WTC11 (cell line): ENCODE measurements at regions not wholly inside any gene's neighbourhood (a gene's known extent, or its start where the extent isn't known, plus 50 kb on each side); places are given as distances from the start of the nearest gene placed in this dataset.

Source experiments
- ATAC-seq: fragments of 200-7000 bp; cut with Tn5 transposase; 2 replicates; pipeline ENCODE4 v1.10.0; 2021; ENCODE audit warnings: mild to moderate bottlenecking, moderate library complexity
- CTCF ChIA-PET: fragments of 300-600 bp; sonication (Branson Sonifier 250); formaldehyde crosslinking; loops from one replicate; lab custom pipeline; 2021; ENCODE audit warnings: antibody characterized with exemption; lab: Charles Lee
- POLR2A ChIA-PET: fragments of 350-600 bp; sonication (Branson Sonifier 250); formaldehyde crosslinking; loops from one replicate; lab custom pipeline; 2021; ENCODE audit warnings: antibody characterized with exemption; lab: Charles Lee
- DNase-seq: peaks from one replicate; pipeline ENCODE4 v3.0.0; 2021; ENCODE audit warnings: low spot score
- H3K27ac Mint-ChIP-seq: 2 replicates; pipeline ENCODE4 v1.8.0; 2021; ENCODE audit warnings: mixed read lengths
- H3K27me3 Mint-ChIP-seq: 2 replicates; pipeline ENCODE4 v1.8.0; 2021; ENCODE audit warnings: low read depth, mild to moderate bottlenecking, moderate library complexity, mixed read lengths
- H3K36me3 Mint-ChIP-seq: 2 replicates; pipeline ENCODE4 v1.8.0; 2021; ENCODE audit warnings: mixed read lengths
- H3K4me1 Mint-ChIP-seq: 2 replicates; pipeline ENCODE4 v1.8.0; 2022; ENCODE audit warnings: mixed read lengths
- H3K4me3 Mint-ChIP-seq: 2 replicates; pipeline ENCODE4 v1.8.0; 2021; ENCODE audit warnings: mild to moderate bottlenecking, moderate library complexity, mixed read lengths
- H3K9me3 Mint-ChIP-seq: 2 replicates; pipeline ENCODE4 v1.8.0; 2021; ENCODE audit warnings: mixed read lengths
- ATF1 ChIP-seq: sonication (generic); formaldehyde crosslinking; IDR thresholded peaks from 2 replicates; pipeline ENCODE4 v1.8.1; 2023; ENCODE audit warnings: mild to moderate bottlenecking, moderate library complexity, missing genetic modification reagents
- FOXJ3 ChIP-seq: sonication (generic); formaldehyde crosslinking; IDR thresholded peaks from 2 replicates; pipeline ENCODE4 v1.9.0; 2021; ENCODE audit warnings: missing genetic modification reagents, mild to moderate bottlenecking, borderline replicate concordance
- HMGA2 ChIP-seq: fragments of 250-450 bp; sonication (Bioruptor Pico); IDR thresholded peaks from 2 replicates; pipeline ENCODE4 v1.4.0; 2021; ENCODE audit warnings: mild to moderate bottlenecking, moderate library complexity
- IRF2 ChIP-seq: sonication (generic); formaldehyde crosslinking; IDR thresholded peaks from 2 replicates; pipeline ENCODE4 v1.8.0; 2022; ENCODE audit warnings: low read depth, missing genetic modification reagents, borderline replicate concordance
- KAT7 ChIP-seq: sonication (generic); formaldehyde crosslinking; IDR thresholded peaks from 2 replicates; pipeline ENCODE4 v1.8.1; 2023; ENCODE audit warnings: missing genetic modification reagents, mild to moderate bottlenecking, borderline replicate concordance
- MXD4 ChIP-seq: fragments of 250-450 bp; sonication (Bioruptor Pico); IDR thresholded peaks from 2 replicates; pipeline ENCODE4 v1.8.0; 2021; ENCODE audit warnings: mild to moderate bottlenecking, moderate library complexity, borderline replicate concordance
- NFATC4 ChIP-seq: fragments of 250-450 bp; sonication (Bioruptor Pico); IDR thresholded peaks from 2 replicates; pipeline ENCODE4 v1.9.0; 2021; ENCODE audit warnings: mild to moderate bottlenecking
- NR1H2 ChIP-seq: sonication (generic); formaldehyde crosslinking; IDR thresholded peaks from 2 replicates; pipeline ENCODE4 v1.9.0; 2021; ENCODE audit warnings: mild to moderate bottlenecking, moderate library complexity, missing genetic modification reagents
- SMAD3 ChIP-seq: sonication (generic); formaldehyde crosslinking; IDR thresholded peaks from 2 replicates; pipeline ENCODE4 v1.8.0; 2022; ENCODE audit warnings: missing genetic modification reagents, mild to moderate bottlenecking, borderline replicate concordance
- SMAD4 ChIP-seq: sonication (generic); formaldehyde crosslinking; IDR thresholded peaks from 2 replicates; pipeline ENCODE4 v1.8.0; 2022; ENCODE audit warnings: mild to moderate bottlenecking, missing genetic modification reagents
- TEAD4 ChIP-seq: sonication (generic); formaldehyde crosslinking; IDR thresholded peaks from 2 replicates; pipeline ENCODE4 v1.8.0; 2022; ENCODE audit warnings: mild to moderate bottlenecking, missing genetic modification reagents
- ZNF317 ChIP-seq: sonication (generic); formaldehyde crosslinking; IDR thresholded peaks from 2 replicates; pipeline ENCODE4 v1.8.1; 2023; ENCODE audit warnings: low read depth, mild to moderate bottlenecking, moderate library complexity, missing genetic modification reagents, borderline replicate concordance
- ZNF396 ChIP-seq: fragments of 250-450 bp; sonication (Bioruptor Pico); IDR thresholded peaks from 2 replicates; pipeline ENCODE4 v1.8.0; 2021; ENCODE audit warnings: mild to moderate bottlenecking, moderate library complexity, borderline replicate concordance
- TF ChIP-seq, protein P1 (sequence below): sonication (generic); formaldehyde crosslinking; IDR thresholded peaks from 2 replicates; pipeline ENCODE4 v1.8.0; 2023; ENCODE audit warnings: missing genetic modification reagents, mild to moderate bottlenecking, borderline replicate concordance
- TF ChIP-seq, protein P2 (sequence below): fragments of 250-450 bp; sonication (Bioruptor Pico); IDR thresholded peaks from 2 replicates; pipeline ENCODE4 v1.9.0; 2021; ENCODE audit warnings: mild to moderate bottlenecking
- TF ChIP-seq, protein P3 (sequence below): sonication (generic); formaldehyde crosslinking; conservative IDR thresholded peaks from 2 replicates; pipeline ENCODE4 v1.8.1; 2022; ENCODE audit warnings: mild to moderate bottlenecking, missing genetic modification reagents
- TF ChIP-seq, protein P4 (sequence below): sonication (generic); formaldehyde crosslinking; IDR thresholded peaks from 2 replicates; pipeline ENCODE4 v1.8.1; 2023; ENCODE audit warnings: mild to moderate bottlenecking, missing genetic modification reagents
- TF ChIP-seq, protein P5 (sequence below): fragments of 250-450 bp; sonication (Bioruptor Pico); IDR thresholded peaks from 2 replicates; pipeline ENCODE4 v1.9.0; 2021; ENCODE audit warnings: moderate library complexity, mild to moderate bottlenecking, inconsistent platforms, borderline replicate concordance
- TF ChIP-seq, protein P6 (sequence below): fragments of 250-450 bp; sonication (Bioruptor Pico); IDR thresholded peaks from 2 replicates; pipeline ENCODE4 v1.9.0; 2021; ENCODE audit warnings: mild to moderate bottlenecking, borderline replicate concordance

DNA sequence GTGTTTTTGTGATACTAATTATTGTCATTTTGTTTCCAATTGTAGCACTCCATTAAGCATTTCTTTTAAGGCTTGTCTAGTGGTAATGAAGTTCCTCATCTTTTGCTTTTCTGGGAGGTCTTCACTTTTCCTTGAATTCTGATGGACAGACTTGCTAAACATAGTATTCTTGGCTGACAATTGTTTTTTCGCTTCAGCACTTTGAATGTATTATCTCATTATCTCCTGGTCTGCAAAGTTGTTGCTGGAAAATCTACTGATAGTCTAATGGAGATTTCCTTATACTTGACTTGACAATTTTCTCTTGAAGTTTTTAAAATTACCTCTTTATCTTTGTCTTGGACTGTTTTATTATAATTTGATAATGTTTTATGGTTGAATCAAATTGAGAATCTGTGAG, 147.5 kb downstream of the FAM174A start:
- no peaks in the 10 kb centered on the region for H3K4me1 Mint-ChIP-seq
- peaks cover 30% of the 10 kb centered on the region for H3K9me3 Mint-ChIP-seq
- no peak overlapping the region for H3K27ac Mint-ChIP-seq
- no peak overlapping the region for H3K4me3 Mint-ChIP-seq
- CTCF ChIA-PET: interaction anchor here (0.9 kb wide), 1 partner anchor 15 kb away, joined by 3 read pairs; no protein-coding TSS in a partner anchor
- ATAC-seq: no peak
- TF ChIP-seq IRF2 (CRISPR knock-in tag): no peak
- no peak for TF ChIP-seq KAT7 (CRISPR knock-in tag)
- TF ChIP-seq NFATC4 (CRISPR knock-in tag): no peak
- TF ChIP-seq, protein P1, sequence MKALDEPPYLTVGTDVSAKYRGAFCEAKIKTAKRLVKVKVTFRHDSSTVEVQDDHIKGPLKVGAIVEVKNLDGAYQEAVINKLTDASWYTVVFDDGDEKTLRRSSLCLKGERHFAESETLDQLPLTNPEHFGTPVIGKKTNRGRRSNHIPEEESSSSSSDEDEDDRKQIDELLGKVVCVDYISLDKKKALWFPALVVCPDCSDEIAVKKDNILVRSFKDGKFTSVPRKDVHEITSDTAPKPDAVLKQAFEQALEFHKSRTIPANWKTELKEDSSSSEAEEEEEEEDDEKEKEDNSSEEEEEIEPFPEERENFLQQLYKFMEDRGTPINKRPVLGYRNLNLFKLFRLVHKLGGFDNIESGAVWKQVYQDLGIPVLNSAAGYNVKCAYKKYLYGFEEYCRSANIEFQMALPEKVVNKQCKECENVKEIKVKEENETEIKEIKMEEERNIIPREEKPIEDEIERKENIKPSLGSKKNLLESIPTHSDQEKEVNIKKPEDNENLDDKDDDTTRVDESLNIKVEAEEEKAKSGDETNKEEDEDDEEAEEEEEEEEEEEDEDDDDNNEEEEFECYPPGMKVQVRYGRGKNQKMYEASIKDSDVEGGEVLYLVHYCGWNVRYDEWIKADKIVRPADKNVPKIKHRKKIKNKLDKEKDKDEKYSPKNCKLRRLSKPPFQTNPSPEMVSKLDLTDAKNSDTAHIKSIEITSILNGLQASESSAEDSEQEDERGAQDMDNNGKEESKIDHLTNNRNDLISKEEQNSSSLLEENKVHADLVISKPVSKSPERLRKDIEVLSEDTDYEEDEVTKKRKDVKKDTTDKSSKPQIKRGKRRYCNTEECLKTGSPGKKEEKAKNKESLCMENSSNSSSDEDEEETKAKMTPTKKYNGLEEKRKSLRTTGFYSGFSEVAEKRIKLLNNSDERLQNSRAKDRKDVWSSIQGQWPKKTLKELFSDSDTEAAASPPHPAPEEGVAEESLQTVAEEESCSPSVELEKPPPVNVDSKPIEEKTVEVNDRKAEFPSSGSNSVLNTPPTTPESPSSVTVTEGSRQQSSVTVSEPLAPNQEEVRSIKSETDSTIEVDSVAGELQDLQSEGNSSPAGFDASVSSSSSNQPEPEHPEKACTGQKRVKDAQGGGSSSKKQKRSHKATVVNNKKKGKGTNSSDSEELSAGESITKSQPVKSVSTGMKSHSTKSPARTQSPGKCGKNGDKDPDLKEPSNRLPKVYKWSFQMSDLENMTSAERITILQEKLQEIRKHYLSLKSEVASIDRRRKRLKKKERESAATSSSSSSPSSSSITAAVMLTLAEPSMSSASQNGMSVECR (CRISPR knock-in tag): no peak
- TF ChIP-seq NR1H2 (CRISPR knock-in tag): no peak
- TF ChIP-seq, protein P2, sequence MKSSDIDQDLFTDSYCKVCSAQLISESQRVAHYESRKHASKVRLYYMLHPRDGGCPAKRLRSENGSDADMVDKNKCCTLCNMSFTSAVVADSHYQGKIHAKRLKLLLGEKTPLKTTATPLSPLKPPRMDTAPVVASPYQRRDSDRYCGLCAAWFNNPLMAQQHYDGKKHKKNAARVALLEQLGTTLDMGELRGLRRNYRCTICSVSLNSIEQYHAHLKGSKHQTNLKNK (CRISPR knock-in tag): no peak
- no peak for TF ChIP-seq ZNF396
- TF ChIP-seq ATF1 (CRISPR knock-in tag): no peak
- TF ChIP-seq, protein P3, sequence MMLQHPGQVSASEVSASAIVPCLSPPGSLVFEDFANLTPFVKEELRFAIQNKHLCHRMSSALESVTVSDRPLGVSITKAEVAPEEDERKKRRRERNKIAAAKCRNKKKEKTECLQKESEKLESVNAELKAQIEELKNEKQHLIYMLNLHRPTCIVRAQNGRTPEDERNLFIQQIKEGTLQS (CRISPR knock-in tag): no peak
- TF ChIP-seq, protein P4, sequence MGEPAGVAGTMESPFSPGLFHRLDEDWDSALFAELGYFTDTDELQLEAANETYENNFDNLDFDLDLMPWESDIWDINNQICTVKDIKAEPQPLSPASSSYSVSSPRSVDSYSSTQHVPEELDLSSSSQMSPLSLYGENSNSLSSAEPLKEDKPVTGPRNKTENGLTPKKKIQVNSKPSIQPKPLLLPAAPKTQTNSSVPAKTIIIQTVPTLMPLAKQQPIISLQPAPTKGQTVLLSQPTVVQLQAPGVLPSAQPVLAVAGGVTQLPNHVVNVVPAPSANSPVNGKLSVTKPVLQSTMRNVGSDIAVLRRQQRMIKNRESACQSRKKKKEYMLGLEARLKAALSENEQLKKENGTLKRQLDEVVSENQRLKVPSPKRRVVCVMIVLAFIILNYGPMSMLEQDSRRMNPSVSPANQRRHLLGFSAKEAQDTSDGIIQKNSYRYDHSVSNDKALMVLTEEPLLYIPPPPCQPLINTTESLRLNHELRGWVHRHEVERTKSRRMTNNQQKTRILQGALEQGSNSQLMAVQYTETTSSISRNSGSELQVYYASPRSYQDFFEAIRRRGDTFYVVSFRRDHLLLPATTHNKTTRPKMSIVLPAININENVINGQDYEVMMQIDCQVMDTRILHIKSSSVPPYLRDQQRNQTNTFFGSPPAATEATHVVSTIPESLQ (CRISPR knock-in tag): no peak
- TF ChIP-seq, protein P5, sequence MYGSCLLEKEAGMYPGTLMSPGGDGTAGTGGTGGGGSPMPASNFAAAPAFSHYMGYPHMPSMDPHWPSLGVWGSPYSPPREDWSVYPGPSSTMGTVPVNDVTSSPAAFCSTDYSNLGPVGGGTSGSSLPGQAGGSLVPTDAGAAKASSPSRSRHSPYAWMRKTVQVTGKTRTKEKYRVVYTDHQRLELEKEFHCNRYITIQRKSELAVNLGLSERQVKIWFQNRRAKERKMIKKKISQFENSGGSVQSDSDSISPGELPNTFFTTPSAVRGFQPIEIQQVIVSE: no peak
- no peak for TF ChIP-seq MXD4 (CRISPR knock-in tag)
- TF ChIP-seq ZNF317 (CRISPR knock-in tag): no peak
- no peak for TF ChIP-seq FOXJ3 (CRISPR knock-in tag)
- no peak for TF ChIP-seq HMGA2 (CRISPR knock-in tag)
- no peak for TF ChIP-seq TEAD4
- no peak for TF ChIP-seq SMAD3 (CRISPR knock-in tag)
- H3K27me3 Mint-ChIP-seq: no peaks in the 10 kb centered on the region
- POLR2A ChIA-PET: no interaction called here
- DNase-seq: no peak
- peaks cover 16% of the 10 kb centered on the region for H3K36me3 Mint-ChIP-seq

DNA sequence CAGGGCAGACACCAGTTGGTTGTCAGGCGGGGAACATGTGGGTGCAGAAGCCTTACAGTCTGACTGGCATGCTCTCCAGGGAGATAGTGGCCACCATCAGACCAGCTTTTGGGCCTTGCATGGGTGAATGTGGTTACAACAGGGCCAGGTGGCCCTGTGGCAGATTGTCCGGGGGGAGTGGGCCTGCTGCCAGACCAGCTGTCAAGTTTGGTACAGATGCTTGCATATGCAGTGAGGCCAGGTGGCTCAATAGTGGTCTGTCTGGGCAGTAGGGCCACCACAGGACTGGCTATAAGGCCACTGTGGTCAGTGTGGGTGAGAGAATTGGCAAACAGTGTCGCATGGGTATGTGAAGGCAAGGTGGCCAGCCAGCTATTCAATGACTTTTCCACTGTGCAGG, 148.7 kb downstream of the FAM174A start:
- no peaks in the 10 kb centered on the region for H3K27me3 Mint-ChIP-seq
- no peak for ATAC-seq
- DNase-seq: no peak
- no peak overlapping the region for H3K4me3 Mint-ChIP-seq
- no peak overlapping the region for H3K27ac Mint-ChIP-seq
- CTCF ChIA-PET: no interaction called here
- POLR2A ChIA-PET: no interaction called here
- no peaks in the 10 kb centered on the region for H3K4me1 Mint-ChIP-seq
- peaks cover 38% of the 10 kb centered on the region for H3K9me3 Mint-ChIP-seq
- peaks cover 20% of the 10 kb centered on the region for H3K36me3 Mint-ChIP-seq
- TF ChIP-seq, protein P1 (CRISPR knock-in tag): no peak
- TF ChIP-seq SMAD4 (no peak), IRF2 (CRISPR knock-in tag) (no peak)
- TF ChIP-seq, protein P6, sequence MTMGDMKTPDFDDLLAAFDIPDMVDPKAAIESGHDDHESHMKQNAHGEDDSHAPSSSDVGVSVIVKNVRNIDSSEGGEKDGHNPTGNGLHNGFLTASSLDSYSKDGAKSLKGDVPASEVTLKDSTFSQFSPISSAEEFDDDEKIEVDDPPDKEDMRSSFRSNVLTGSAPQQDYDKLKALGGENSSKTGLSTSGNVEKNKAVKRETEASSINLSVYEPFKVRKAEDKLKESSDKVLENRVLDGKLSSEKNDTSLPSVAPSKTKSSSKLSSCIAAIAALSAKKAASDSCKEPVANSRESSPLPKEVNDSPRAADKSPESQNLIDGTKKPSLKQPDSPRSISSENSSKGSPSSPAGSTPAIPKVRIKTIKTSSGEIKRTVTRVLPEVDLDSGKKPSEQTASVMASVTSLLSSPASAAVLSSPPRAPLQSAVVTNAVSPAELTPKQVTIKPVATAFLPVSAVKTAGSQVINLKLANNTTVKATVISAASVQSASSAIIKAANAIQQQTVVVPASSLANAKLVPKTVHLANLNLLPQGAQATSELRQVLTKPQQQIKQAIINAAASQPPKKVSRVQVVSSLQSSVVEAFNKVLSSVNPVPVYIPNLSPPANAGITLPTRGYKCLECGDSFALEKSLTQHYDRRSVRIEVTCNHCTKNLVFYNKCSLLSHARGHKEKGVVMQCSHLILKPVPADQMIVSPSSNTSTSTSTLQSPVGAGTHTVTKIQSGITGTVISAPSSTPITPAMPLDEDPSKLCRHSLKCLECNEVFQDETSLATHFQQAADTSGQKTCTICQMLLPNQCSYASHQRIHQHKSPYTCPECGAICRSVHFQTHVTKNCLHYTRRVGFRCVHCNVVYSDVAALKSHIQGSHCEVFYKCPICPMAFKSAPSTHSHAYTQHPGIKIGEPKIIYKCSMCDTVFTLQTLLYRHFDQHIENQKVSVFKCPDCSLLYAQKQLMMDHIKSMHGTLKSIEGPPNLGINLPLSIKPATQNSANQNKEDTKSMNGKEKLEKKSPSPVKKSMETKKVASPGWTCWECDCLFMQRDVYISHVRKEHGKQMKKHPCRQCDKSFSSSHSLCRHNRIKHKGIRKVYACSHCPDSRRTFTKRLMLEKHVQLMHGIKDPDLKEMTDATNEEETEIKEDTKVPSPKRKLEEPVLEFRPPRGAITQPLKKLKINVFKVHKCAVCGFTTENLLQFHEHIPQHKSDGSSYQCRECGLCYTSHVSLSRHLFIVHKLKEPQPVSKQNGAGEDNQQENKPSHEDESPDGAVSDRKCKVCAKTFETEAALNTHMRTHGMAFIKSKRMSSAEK (CRISPR knock-in tag): no peak
